Esophagus muscularis mucosa (tissue), 4 donors: ENCODE measurements at regions not wholly inside any gene's neighbourhood (a gene's known extent, or its start where the extent isn't known, plus 50 kb on each side); places are given as distances from the start of the nearest gene placed in this dataset.
"Not testable (repeated sequence)": the region's sequence is repeated elsewhere in the genome, so short reads cannot be mapped to it uniquely, and the experiment has no call there.

ENCODE experiments used
- DNase-seq: peaks from one replicate; pipeline ENCODE4 v3.0.0-alpha.2; 2017; ENCODE audit errors: extremely low spot score
- H3K27ac ChIP-seq, 4 donors: fragments of 200-600 bp; sonication (generic); replicated peaks in 1 of 4; 1 replicate in 3 of 4; 2 replicates in 1 of 4; pipeline ENCODE4 v1.5.1; 2016 to 2019; ENCODE audit warnings: mild to moderate bottlenecking in 1 of 4
- H3K27me3 ChIP-seq, 4 donors: fragments of 200-600 bp; sonication (generic); one replicate each; pipeline versions ENCODE4 v1.5.1 to v1.6.0; 2016 to 2019
- H3K36me3 ChIP-seq, 4 donors: fragments of 200-600 bp; sonication (generic); one replicate each; pipeline ENCODE4 v1.5.1; 2016 to 2019
- H3K4me1 ChIP-seq, 4 donors: fragments of 200-600 bp; sonication (generic); one replicate each; pipeline ENCODE4 v1.5.1; 2016 to 2019
- H3K4me3 ChIP-seq, 4 donors: fragments of 200-600 bp; sonication (generic); 1 replicate in 2 of 4; 2 replicates in 2 of 4; pipeline ENCODE4 v1.5.1; 2016 to 2019; ENCODE audit warnings: mild to moderate bottlenecking in 4 of 4, moderate library complexity in 1 of 4
- H3K9me3 ChIP-seq, 4 donors: fragments of 200-600 bp; sonication (generic); 1 replicate in 3 of 4; 2 replicates in 1 of 4; pipeline ENCODE4 v1.5.1; 2016 to 2019
- CTCF ChIP-seq, 3 experiments: fragments of 200-600 bp in 2 of 3; fragments of 450-650 bp in 1 of 3; sonication (generic) in 2 of 3; IDR thresholded peaks; one replicate each; pipeline ENCODE4 v1.5.1; 2017 to 2019; ENCODE audit warnings: antibody characterized with exemption in 3 of 3, mild to moderate bottlenecking in 2 of 3, moderate library complexity in 1 of 3
- EP300 ChIP-seq: sonication (generic); formaldehyde crosslinking; IDR thresholded peaks from one replicate; pipeline ENCODE4 v1.6.1; 2017; ENCODE audit warnings: antibody characterized with exemption
- POLR2A ChIP-seq: fragments of 450-650 bp; IDR thresholded peaks from one replicate; pipeline ENCODE4 v1.6.1; 2017; ENCODE audit warnings: antibody characterized with exemption, moderate library complexity, mild to moderate bottlenecking, low read depth
- POLR2AphosphoS5 ChIP-seq, 2 donors: sonication (generic); formaldehyde crosslinking; IDR thresholded peaks; one replicate each; pipeline ENCODE4 v1.6.1; 2017; ENCODE audit warnings: antibody characterized with exemption in 2 of 2
- WGBS: methylation state at CpG from one replicate; pipeline ENCODE4 v1.1.5; 2018; 5-methylcytosine and 5-hydroxymethylcytosine counted together
- intact Hi-C: fragments of 100-400 bp; cut with DNase I; formaldehyde crosslinking; loops from one replicate; pipeline ENCODE4 v1.15.1; 2023

- no peak overlapping the region for H3K4me3 ChIP-seq
- no peaks in the 10 kb centered on the region for H3K4me1 ChIP-seq
- H3K36me3 ChIP-seq = no peaks in the 10 kb centered on the region
- no peaks in the 10 kb centered on the region for H3K27me3 ChIP-seq
- no peaks in the 10 kb centered on the region for H3K9me3 ChIP-seq
- DNase-seq = no peak
- H3K27ac ChIP-seq = no peak overlapping the region
- intact Hi-C loops = no loop called here
- 76% methylated on average over 5 of the region's 5 CpGs for WGBS
- TF ChIP-seq EP300 (no peak), POLR2AphosphoS5 (IDR thresholded peaks at IDR 0.05) (no peak), POLR2A (no peak), CTCF (IDR thresholded peaks at IDR 0.05) (no peak)
Measured at GRCh38 chr11:98725471-98725870, 295.3 kb upstream of the CNTN5 start.

DNA sequence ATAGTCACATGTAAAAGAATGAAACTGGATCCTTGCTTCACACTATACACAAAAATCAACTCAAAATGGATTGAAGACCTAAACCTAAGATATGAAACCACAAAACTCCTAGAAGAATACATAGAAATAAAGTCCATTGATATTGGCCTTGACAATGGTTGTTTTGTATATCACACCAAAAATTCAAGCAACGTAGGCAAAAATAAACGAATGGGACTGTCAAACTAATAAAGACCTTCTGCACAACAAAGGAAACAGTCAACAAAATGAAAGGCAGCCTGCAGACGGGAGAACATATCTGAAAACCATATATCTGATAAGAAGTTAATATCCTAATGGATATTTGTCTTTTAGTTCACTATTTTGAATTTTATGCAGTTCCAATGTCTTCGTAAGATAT is 292.3 kb upstream of the CNTN5 start:
- no peak overlapping the region for H3K27ac ChIP-seq
- intact Hi-C loops = no loop called here
- H3K4me3 ChIP-seq = no peak overlapping the region
- WGBS = 91% methylated on average over 4 of the region's 4 CpGs
- no peaks in the 10 kb centered on the region for H3K27me3 ChIP-seq
- H3K36me3 ChIP-seq = no peaks in the 10 kb centered on the region
- no peaks in the 10 kb centered on the region for H3K4me1 ChIP-seq
- TF ChIP-seq POLR2A = no peak
- TF ChIP-seq CTCF (IDR thresholded peaks at IDR 0.05) = no peak
- TF ChIP-seq POLR2AphosphoS5 (IDR thresholded peaks at IDR 0.05) = no peak
- TF ChIP-seq EP300 = no peak
- DNase-seq = no peak
- H3K9me3 ChIP-seq = no peaks in the 10 kb centered on the region

DNA sequence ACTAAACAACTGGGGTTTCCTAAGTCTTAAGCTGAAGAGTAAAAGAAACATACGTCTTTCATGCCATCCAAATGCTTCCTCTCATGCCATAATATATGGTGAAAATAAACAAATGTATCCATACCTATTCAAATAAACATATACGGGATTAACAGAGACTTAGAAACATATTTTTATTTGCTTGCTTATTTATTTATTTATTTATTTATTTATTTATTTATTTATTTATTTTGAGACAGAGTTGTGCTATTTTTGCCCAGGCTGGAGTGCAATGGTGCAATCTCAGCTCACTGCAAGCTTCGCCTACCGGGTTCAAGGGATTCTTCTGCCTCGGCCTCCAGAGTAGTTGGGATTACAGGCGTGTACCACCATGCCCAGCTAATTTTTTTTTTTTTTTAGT is 291.6 kb upstream of the CNTN5 start:
- H3K27me3 ChIP-seq = no peaks in the 10 kb centered on the region
- H3K9me3 ChIP-seq = no peaks in the 10 kb centered on the region
- 95% methylated on average over 6 of the region's 6 CpGs for WGBS
- H3K36me3 ChIP-seq = no peaks in the 10 kb centered on the region
- H3K27ac ChIP-seq = no peak overlapping the region
- intact Hi-C loops = no loop called here
- TF ChIP-seq POLR2A (no peak), EP300 (no peak), POLR2AphosphoS5 (IDR thresholded peaks at IDR 0.05) (no peak), CTCF (IDR thresholded peaks at IDR 0.05) (no peak)
- H3K4me1 ChIP-seq = no peaks in the 10 kb centered on the region
- no peak for DNase-seq
- no peak overlapping the region for H3K4me3 ChIP-seq

DNA sequence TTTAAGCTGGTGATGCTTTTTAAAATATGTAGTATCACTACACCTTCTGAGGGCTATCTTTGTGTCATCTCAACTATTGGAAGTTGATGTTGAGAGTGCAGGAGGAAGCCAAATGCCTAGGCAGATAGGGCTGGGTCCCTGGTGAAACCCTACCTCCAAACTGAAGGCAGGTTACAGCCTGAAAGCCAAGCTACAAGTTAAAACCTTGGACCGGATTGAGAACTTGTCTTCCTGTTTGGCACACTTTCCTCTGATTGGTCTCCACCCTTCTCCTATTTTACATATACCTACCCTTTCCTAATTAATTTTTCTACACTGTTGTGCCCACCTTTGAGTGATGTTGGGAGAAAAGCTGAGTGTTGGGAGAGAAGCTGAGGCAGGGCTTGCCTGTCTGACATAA is 287.8 kb upstream of the CNTN5 start:
- Histone ChIP-seq H3K4me3 (no peak overlapping the region), H3K27ac (no peak overlapping the region), H3K4me1 (no peaks in the 10 kb centered on the region), H3K9me3 (no peaks in the 10 kb centered on the region), H3K36me3 (no peaks in the 10 kb centered on the region), H3K27me3 (no peaks in the 10 kb centered on the region)
- no peak for DNase-seq
- intact Hi-C loops = no loop called here
- TF ChIP-seq POLR2AphosphoS5 (IDR thresholded peaks at IDR 0.05) (no peak), CTCF (IDR thresholded peaks at IDR 0.05) (no peak), POLR2A (no peak), EP300 (no peak)
- WGBS = 86% methylated on average over 1 of the region's 1 CpG

DNA sequence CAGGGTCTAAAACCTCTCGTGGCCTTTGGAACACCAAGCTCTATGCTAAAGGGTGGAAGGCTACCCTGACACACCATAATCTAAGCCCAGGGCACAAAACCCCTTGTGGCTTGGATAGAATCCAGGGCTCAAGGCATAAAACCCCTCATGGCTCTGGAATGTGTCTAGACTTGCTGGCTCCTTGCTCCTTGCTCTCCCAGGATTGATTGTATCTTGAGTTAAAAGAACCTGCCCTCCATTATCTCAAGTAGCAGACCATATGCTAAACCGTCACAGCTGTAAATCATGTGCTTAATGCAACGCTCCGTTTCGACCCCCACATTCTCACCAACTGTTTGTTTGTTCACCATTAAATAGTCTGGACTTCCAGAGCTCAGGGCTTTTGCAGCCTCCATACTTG is 287.4 kb upstream of the CNTN5 start:
- H3K4me1 ChIP-seq, intact Hi-C loops, H3K27ac ChIP-seq, DNase-seq, H3K9me3 ChIP-seq, H3K36me3 ChIP-seq, H3K4me3 ChIP-seq, H3K27me3 ChIP-seq: not testable (repeated sequence)
- 74% methylated on average over 5 of the region's 5 CpGs for WGBS
